Panc1 (cell line): ENCODE measurements at regions not wholly inside any gene's neighbourhood (a gene's known extent, or its start where the extent isn't known, plus 50 kb on each side); places are given as distances from the start of the nearest gene placed in this dataset.

Experiments
- ATAC-seq: fragments of 200-7000 bp; cut with Tn5 transposase; 2 replicates; pipeline ENCODE4 v1.9.1; 2020; ENCODE audit warnings: mild to moderate bottlenecking, moderate library complexity
- BruUV-seq: library from RNA; stranded (reverse); fragments of 400-500 nt; replicated peaks from 2 replicates; lab custom pipeline; 2021; lab: Mats Ljungman, UMichigan
- CTCF ChIA-PET: fragments of 300-600 bp; sonication (Branson Sonifier 250); formaldehyde crosslinking; loops from one replicate; lab custom pipeline; 2022; ENCODE audit warnings: antibody characterized with exemption; lab: Charles Lee
- POLR2A ChIA-PET: fragments of 300-600 bp; sonication (Branson Sonifier 250); formaldehyde crosslinking; loops from one replicate; lab custom pipeline; 2022; ENCODE audit warnings: antibody characterized with exemption; lab: Charles Lee
- DNase-seq: peaks from one replicate; pipeline ENCODE4 v3.0.0-alpha.2; 2010; ENCODE audit warnings: low read depth, low spot score
- H3K27ac ChIP-seq: 2 replicates; pipeline ENCODE4 v1.5.1; 2011; ENCODE audit warnings: mild to moderate bottlenecking, low read length, inconsistent platforms
- H3K27me3 ChIP-seq: fragments of 200-500 bp; sonication (Bioruptor generic); 2 replicates; pipeline ENCODE4 v1.6.0; 2014; ENCODE audit warnings: low read length, inconsistent platforms; ENCODE audit not compliant: control insufficient read depth, insufficient read depth
- H3K36me3 ChIP-seq: fragments of 200-500 bp; sonication (Bioruptor generic); 2 replicates; pipeline ENCODE4 v1.5.1; 2014; ENCODE audit warnings: inconsistent platforms, mild to moderate bottlenecking, low read length, moderate library complexity; ENCODE audit not compliant: control insufficient read depth, insufficient read depth
- H3K4me1 ChIP-seq: 2 replicates; pipeline ENCODE4 v1.5.1; 2011; ENCODE audit warnings: inconsistent platforms, mild to moderate bottlenecking, low read length, moderate library complexity; ENCODE audit not compliant: control insufficient read depth, insufficient read depth
- H3K4me3 ChIP-seq, 2 experiments: 2 replicates each; pipeline ENCODE4 v1.5.1; 2011 to 2012; ENCODE audit warnings: low read depth in 2 of 2, low read length in 2 of 2, mild to moderate bottlenecking in 2 of 2, inconsistent platforms in 1 of 2, moderate library complexity in 1 of 2
- H3K9me3 ChIP-seq: fragments of 200-500 bp; sonication (Bioruptor generic); 2 replicates; pipeline ENCODE4 v1.5.1; 2014; ENCODE audit warnings: low read depth, mild to moderate bottlenecking, inconsistent platforms, low read length, moderate library complexity; ENCODE audit not compliant: control insufficient read depth, insufficient read depth
- POLR2AphosphoS5 ChIP-seq: IDR thresholded peaks from 2 replicates; pipeline ENCODE4 v1.6.1; 2012; ENCODE audit warnings: mild to moderate bottlenecking, low read depth, low read length, moderate library complexity
- SIN3A ChIP-seq: IDR thresholded peaks from 2 replicates; pipeline ENCODE4 v1.6.1; 2012; ENCODE audit warnings: low read depth, mild to moderate bottlenecking, low read length, moderate library complexity, borderline replicate concordance; ENCODE audit not compliant: insufficient read depth
- TCF7L2 ChIP-seq: IDR thresholded peaks from 2 replicates; pipeline ENCODE4 v1.6.1; 2011; ENCODE audit warnings: mild to moderate bottlenecking, low read depth, low read length, inconsistent platforms
- in situ Hi-C: cut with HindIII; loops from 2 replicates; pipeline ENCODE4 v1.10.0; 2016; ENCODE audit warnings: low sequenced_read_pairs, low pct_unique_long_range_greater_than_20kb
- intact Hi-C: fragments of 100-400 bp; cut with micrococcal nuclease; formaldehyde crosslinking; loops from one replicate; pipeline ENCODE4 v1.10.0; 2022; ENCODE audit not compliant: unreplicated experiment
- TF ChIP-seq, protein P1 (sequence below): fragments of 450-650 bp; IDR thresholded peaks from 2 replicates; pipeline ENCODE4 v1.5.1; 2017; ENCODE audit warnings: mild to moderate bottlenecking
- TF ChIP-seq, protein P2 (sequence below), 2 experiments: IDR thresholded peaks; 2 replicates each; pipeline ENCODE4 v1.6.1; 2011 to 2012; ENCODE audit warnings: low read depth in 2 of 2, control low read depth in 1 of 2, low read length in 1 of 2, mild to moderate bottlenecking in 1 of 2, moderate library complexity in 1 of 2; ENCODE audit not compliant: insufficient read depth in 1 of 2

DNA sequence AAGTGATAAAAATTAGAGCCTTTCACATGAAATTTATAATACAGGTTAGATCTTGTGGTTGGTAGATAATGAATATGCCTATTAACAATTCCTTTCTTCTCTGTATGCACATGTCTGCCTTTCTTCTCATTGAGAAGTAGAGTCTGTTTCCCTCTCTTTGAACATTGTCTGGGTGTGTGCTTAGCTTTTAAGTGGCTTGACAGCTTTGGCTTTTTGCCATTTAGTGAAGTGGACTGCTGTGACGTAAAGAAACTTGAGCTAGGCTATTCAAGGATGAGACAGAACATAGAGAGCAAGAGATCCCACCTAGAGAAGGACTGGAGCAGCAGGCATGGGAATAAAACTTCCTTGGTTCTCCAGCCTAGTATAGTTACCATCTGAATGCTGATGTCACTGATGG, 996.7 kb upstream of the CELF2 start:
- ATAC-seq (no peak), DNase-seq (no peak)
- CTCF ChIA-PET, result no interaction called here
- in situ Hi-C loops, result no loop called here
- H3K27ac ChIP-seq, result no peak overlapping the region
- POLR2A ChIA-PET, result no interaction called here
- H3K27me3 ChIP-seq, result no peaks in the 10 kb centered on the region
- H3K4me1 ChIP-seq, result no peaks in the 10 kb centered on the region
- no TSS peak for BruUV-seq
- no peaks in the 10 kb centered on the region for H3K36me3 ChIP-seq
- H3K4me3 ChIP-seq, result no peak overlapping the region
- no peaks in the 10 kb centered on the region for H3K9me3 ChIP-seq
- intact Hi-C loops, result no loop called here
- no peak for TF ChIP-seq SIN3A
- no peak for TF ChIP-seq TCF7L2
- TF ChIP-seq, protein P1, sequence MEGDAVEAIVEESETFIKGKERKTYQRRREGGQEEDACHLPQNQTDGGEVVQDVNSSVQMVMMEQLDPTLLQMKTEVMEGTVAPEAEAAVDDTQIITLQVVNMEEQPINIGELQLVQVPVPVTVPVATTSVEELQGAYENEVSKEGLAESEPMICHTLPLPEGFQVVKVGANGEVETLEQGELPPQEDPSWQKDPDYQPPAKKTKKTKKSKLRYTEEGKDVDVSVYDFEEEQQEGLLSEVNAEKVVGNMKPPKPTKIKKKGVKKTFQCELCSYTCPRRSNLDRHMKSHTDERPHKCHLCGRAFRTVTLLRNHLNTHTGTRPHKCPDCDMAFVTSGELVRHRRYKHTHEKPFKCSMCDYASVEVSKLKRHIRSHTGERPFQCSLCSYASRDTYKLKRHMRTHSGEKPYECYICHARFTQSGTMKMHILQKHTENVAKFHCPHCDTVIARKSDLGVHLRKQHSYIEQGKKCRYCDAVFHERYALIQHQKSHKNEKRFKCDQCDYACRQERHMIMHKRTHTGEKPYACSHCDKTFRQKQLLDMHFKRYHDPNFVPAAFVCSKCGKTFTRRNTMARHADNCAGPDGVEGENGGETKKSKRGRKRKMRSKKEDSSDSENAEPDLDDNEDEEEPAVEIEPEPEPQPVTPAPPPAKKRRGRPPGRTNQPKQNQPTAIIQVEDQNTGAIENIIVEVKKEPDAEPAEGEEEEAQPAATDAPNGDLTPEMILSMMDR, result no peak
- TF ChIP-seq POLR2AphosphoS5, result no peak
- TF ChIP-seq, protein P2, sequence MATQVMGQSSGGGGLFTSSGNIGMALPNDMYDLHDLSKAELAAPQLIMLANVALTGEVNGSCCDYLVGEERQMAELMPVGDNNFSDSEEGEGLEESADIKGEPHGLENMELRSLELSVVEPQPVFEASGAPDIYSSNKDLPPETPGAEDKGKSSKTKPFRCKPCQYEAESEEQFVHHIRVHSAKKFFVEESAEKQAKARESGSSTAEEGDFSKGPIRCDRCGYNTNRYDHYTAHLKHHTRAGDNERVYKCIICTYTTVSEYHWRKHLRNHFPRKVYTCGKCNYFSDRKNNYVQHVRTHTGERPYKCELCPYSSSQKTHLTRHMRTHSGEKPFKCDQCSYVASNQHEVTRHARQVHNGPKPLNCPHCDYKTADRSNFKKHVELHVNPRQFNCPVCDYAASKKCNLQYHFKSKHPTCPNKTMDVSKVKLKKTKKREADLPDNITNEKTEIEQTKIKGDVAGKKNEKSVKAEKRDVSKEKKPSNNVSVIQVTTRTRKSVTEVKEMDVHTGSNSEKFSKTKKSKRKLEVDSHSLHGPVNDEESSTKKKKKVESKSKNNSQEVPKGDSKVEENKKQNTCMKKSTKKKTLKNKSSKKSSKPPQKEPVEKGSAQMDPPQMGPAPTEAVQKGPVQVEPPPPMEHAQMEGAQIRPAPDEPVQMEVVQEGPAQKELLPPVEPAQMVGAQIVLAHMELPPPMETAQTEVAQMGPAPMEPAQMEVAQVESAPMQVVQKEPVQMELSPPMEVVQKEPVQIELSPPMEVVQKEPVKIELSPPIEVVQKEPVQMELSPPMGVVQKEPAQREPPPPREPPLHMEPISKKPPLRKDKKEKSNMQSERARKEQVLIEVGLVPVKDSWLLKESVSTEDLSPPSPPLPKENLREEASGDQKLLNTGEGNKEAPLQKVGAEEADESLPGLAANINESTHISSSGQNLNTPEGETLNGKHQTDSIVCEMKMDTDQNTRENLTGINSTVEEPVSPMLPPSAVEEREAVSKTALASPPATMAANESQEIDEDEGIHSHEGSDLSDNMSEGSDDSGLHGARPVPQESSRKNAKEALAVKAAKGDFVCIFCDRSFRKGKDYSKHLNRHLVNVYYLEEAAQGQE (IDR thresholded peaks at IDR 0.05; ENCODE audit: insufficient read depth in 1 of 2, low read depth in 2 of 2, low read length in 1 of 2), result no peak

DNA sequence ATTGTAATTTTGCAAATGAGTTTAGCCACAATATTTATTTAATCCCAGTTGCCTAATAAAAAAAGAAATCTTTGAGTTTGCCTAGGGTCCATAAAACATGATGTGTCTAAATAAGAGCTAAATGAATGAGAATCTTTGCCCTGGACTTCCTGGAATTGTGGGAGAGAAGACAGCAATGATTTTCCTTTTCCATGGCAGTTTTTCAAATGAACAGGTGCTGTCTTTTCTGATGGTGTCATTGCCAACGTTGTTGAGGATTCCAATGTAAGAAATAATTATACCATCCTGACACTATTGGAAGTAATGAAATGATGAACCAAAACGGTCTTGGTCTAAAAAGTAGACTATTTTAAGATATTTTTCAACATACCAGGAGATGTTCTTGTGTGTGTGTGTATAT, 984.7 kb upstream of the CELF2 start:
- Histone ChIP-seq H3K36me3 (no peaks in the 10 kb centered on the region), H3K27me3 (no peaks in the 10 kb centered on the region), H3K4me1 (no peaks in the 10 kb centered on the region), H3K4me3 (no peak overlapping the region), H3K27ac (no peak overlapping the region), H3K9me3 (no peaks in the 10 kb centered on the region)
- TF ChIP-seq SIN3A (no peak), TCF7L2 (no peak), POLR2AphosphoS5 (no peak)
- TF ChIP-seq, protein P1, result no peak
- TF ChIP-seq, protein P2 (IDR thresholded peaks at IDR 0.05; ENCODE audit: insufficient read depth in 1 of 2, low read depth in 2 of 2, low read length in 1 of 2), result no peak
- POLR2A ChIA-PET, result no interaction called here
- ATAC-seq (no peak), DNase-seq (no peak)
- CTCF ChIA-PET, result no interaction called here
- in situ Hi-C loops, result no loop called here
- intact Hi-C loops, result no loop called here
- BruUV-seq, result no TSS peak
